ENCODE measurements at regions not wholly inside any gene's neighbourhood (a gene's known extent, or its start where the extent isn't known, plus 50 kb on each side); places are given as distances from the start of the nearest gene placed in this dataset.
"Not testable (repeated sequence)": the region's sequence is repeated elsewhere in the genome, so short reads cannot be mapped to it uniquely, and the experiment has no call there.

- H3K27me3 ChIP-seq (replicated peaks; ENCODE audit: control insufficient read depth, insufficient read depth, low read length), result no peaks in the 10 kb centered on the region
- no peak overlapping the region for H3K4me3 ChIP-seq (ENCODE audit: low read depth, low read length)
- no peaks in the 10 kb centered on the region for H3K36me3 ChIP-seq (ENCODE audit: control insufficient read depth, insufficient read depth, low read length)
- DNase-seq, result no peak
- H3K4me3 Mint-ChIP-seq (ENCODE audit: unreplicated experiment), result no peak overlapping the region
- no peaks in the 10 kb centered on the region for H3K4me1 ChIP-seq
- TF ChIP-seq CTCF (IDR thresholded peaks at IDR 0.05; ENCODE audit: insufficient read depth in 1 of 2, low read depth in 1 of 2, low read length in 1 of 2, severe bottlenecking in 1 of 2, unreplicated experiment in 1 of 2), result no peak
- ChIA-PET POLR2A (no interaction called here), CTCF (no interaction called here)
- H3K27me3 Mint-ChIP-seq (ENCODE audit: insufficient read depth, unreplicated experiment), result peaks cover 3% of the 10 kb centered on the region
- no peaks in the 10 kb centered on the region for H3K9me3 ChIP-seq
- H3K9me3 Mint-ChIP-seq (ENCODE audit: unreplicated experiment), result no peaks in the 10 kb centered on the region
- H3K4me1 Mint-ChIP-seq (ENCODE audit: low read depth, unreplicated experiment), result no peaks in the 10 kb centered on the region
- BruUV-seq (replicated peaks), result no TSS peak
- no peaks in the 10 kb centered on the region for H3K36me3 Mint-ChIP-seq (ENCODE audit: insufficient read depth, unreplicated experiment)
- intact Hi-C loops (cut with micrococcal nuclease; ENCODE audit: unreplicated experiment), result no loop called here
- no peak overlapping the region for H3K27ac Mint-ChIP-seq (ENCODE audit: unreplicated experiment)
Measured at GRCh38 chr6:77094821-77095220, 368.5 kb downstream of the HTR1B start.

GRCh38 chr6:77092971-77093370, 370.3 kb downstream of the HTR1B start:
- ChIA-PET CTCF (no interaction called here), POLR2A (no interaction called here)
- Mint-ChIP-seq H3K27ac (ENCODE audit: unreplicated experiment) (no peak overlapping the region), H3K36me3 (ENCODE audit: insufficient read depth, unreplicated experiment) (no peaks in the 10 kb centered on the region), H3K9me3 (ENCODE audit: unreplicated experiment) (no peaks in the 10 kb centered on the region), H3K27me3 (ENCODE audit: insufficient read depth, unreplicated experiment) (peaks cover 5% of the 10 kb centered on the region), H3K4me1 (ENCODE audit: low read depth, unreplicated experiment) (no peaks in the 10 kb centered on the region), H3K4me3 (ENCODE audit: unreplicated experiment) (no peak overlapping the region)
- Histone ChIP-seq H3K4me3 (ENCODE audit: low read depth, low read length) (no peak overlapping the region), H3K36me3 (ENCODE audit: control insufficient read depth, insufficient read depth, low read length) (no peaks in the 10 kb centered on the region), H3K4me1 (no peaks in the 10 kb centered on the region), H3K27me3 (replicated peaks; ENCODE audit: control insufficient read depth, insufficient read depth, low read length) (no peaks in the 10 kb centered on the region), H3K9me3 (no peaks in the 10 kb centered on the region)
- intact Hi-C loops (cut with micrococcal nuclease; ENCODE audit: unreplicated experiment), result no loop called here
- DNase-seq, result no peak
- BruUV-seq (replicated peaks), result no TSS peak
- TF ChIP-seq CTCF (IDR thresholded peaks at IDR 0.05; ENCODE audit: insufficient read depth in 1 of 2, low read depth in 1 of 2, low read length in 1 of 2, severe bottlenecking in 1 of 2, unreplicated experiment in 1 of 2), result no peak

GRCh38 chr6:77089776-77090175, 373.5 kb downstream of the HTR1B start:
- Mint-ChIP-seq H3K4me1 (ENCODE audit: low read depth, unreplicated experiment) (no peaks in the 10 kb centered on the region), H3K4me3 (ENCODE audit: unreplicated experiment) (no peak overlapping the region), H3K36me3 (ENCODE audit: insufficient read depth, unreplicated experiment) (no peaks in the 10 kb centered on the region), H3K27me3 (ENCODE audit: insufficient read depth, unreplicated experiment) (peaks cover 5% of the 10 kb centered on the region), H3K27ac (ENCODE audit: unreplicated experiment) (no peak overlapping the region), H3K9me3 (ENCODE audit: unreplicated experiment) (no peaks in the 10 kb centered on the region)
- no TSS peak for BruUV-seq (replicated peaks)
- TF ChIP-seq CTCF (IDR thresholded peaks at IDR 0.05; ENCODE audit: insufficient read depth in 1 of 2, low read depth in 1 of 2, low read length in 1 of 2, severe bottlenecking in 1 of 2, unreplicated experiment in 1 of 2), result no peak
- intact Hi-C loops (cut with micrococcal nuclease; ENCODE audit: unreplicated experiment), result no loop called here
- H3K36me3 ChIP-seq (ENCODE audit: control insufficient read depth, insufficient read depth, low read length), result no peaks in the 10 kb centered on the region
- DNase-seq, result no peak
- ChIA-PET CTCF (no interaction called here), POLR2A (no interaction called here)
- H3K9me3 ChIP-seq, result no peaks in the 10 kb centered on the region
- no peaks in the 10 kb centered on the region for H3K27me3 ChIP-seq (replicated peaks; ENCODE audit: control insufficient read depth, insufficient read depth, low read length)
- H3K4me1 ChIP-seq, result no peaks in the 10 kb centered on the region
- no peak overlapping the region for H3K4me3 ChIP-seq (ENCODE audit: low read depth, low read length)

- intact Hi-C loops (cut with micrococcal nuclease; ENCODE audit: unreplicated experiment); H3K36me3 Mint-ChIP-seq (ENCODE audit: insufficient read depth, unreplicated experiment); DNase-seq; H3K4me3 Mint-ChIP-seq (ENCODE audit: unreplicated experiment); H3K4me1 ChIP-seq; H3K36me3 ChIP-seq (ENCODE audit: control insufficient read depth, insufficient read depth, low read length); H3K27ac Mint-ChIP-seq (ENCODE audit: unreplicated experiment); H3K9me3 ChIP-seq; H3K4me3 ChIP-seq (ENCODE audit: low read depth, low read length); H3K27me3 ChIP-seq (replicated peaks; ENCODE audit: control insufficient read depth, insufficient read depth, low read length); BruUV-seq (replicated peaks); CTCF ChIA-PET; POLR2A ChIA-PET; H3K27me3 Mint-ChIP-seq (ENCODE audit: insufficient read depth, unreplicated experiment); H3K9me3 Mint-ChIP-seq (ENCODE audit: unreplicated experiment); H3K4me1 Mint-ChIP-seq (ENCODE audit: low read depth, unreplicated experiment): not testable (repeated sequence)
Measured at GRCh38 chr6:77087794-77088318, 375.4 kb downstream of the HTR1B start.
